Neural progenitor cell (in vitro differentiated cells): ENCODE measurements at regions not wholly inside any gene's neighbourhood (a gene's known extent, or its start where the extent isn't known, plus 50 kb on each side); places are given as distances from the start of the nearest gene placed in this dataset.

Experiments used
- EZH2 ChIP-seq: fragments of 200-600 bp; sonication (generic); IDR thresholded peaks from 2 replicates; pipeline ENCODE4 v1.6.1; 2017; ENCODE audit warnings: antibody characterized with exemption, mild to moderate bottlenecking, moderate library complexity
- TF ChIP-seq, protein P1 (sequence below): fragments of 200-600 bp; sonication (generic); IDR thresholded peaks from 2 replicates; pipeline ENCODE4 v1.5.1; 2017; ENCODE audit warnings: antibody characterized with exemption, mild to moderate bottlenecking

DNA sequence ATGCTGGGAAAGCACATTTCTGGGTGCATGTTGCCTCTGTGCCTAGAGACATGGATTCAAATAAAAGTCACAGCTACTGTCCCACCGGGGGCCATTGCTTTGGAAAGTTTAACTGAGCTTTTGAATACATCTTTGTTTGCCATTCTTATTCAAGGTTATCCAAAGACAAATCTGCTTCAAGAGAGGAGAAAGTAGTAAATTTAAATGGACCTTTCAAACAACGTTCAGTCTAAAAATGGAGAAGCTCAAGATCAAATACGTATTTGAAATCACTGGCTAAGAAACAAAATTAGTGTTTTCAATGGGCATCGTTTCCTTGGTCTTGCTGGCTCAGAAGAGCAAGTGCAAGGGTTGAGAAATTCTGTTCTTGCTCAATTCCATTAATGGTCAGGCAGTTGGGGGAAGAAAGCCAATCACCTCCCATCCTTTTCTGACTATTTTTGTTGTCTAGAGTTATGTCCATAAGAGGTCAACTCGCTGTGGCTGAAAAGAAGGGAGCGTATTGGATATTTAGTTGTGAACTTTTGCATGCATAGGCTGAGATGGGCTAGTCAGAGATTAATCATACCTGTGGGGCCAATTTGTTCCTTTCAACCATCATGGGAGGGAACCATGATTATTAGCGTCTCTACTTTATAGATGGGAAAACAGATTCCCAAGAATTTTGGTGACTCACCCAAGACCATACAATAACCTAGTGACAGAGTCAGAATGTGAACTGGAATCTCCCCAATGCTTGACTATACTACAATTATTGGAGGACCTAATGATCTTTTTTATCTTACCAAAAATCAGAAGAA is 276.2 kb upstream of the TNC start:
- TF ChIP-seq, protein P1, sequence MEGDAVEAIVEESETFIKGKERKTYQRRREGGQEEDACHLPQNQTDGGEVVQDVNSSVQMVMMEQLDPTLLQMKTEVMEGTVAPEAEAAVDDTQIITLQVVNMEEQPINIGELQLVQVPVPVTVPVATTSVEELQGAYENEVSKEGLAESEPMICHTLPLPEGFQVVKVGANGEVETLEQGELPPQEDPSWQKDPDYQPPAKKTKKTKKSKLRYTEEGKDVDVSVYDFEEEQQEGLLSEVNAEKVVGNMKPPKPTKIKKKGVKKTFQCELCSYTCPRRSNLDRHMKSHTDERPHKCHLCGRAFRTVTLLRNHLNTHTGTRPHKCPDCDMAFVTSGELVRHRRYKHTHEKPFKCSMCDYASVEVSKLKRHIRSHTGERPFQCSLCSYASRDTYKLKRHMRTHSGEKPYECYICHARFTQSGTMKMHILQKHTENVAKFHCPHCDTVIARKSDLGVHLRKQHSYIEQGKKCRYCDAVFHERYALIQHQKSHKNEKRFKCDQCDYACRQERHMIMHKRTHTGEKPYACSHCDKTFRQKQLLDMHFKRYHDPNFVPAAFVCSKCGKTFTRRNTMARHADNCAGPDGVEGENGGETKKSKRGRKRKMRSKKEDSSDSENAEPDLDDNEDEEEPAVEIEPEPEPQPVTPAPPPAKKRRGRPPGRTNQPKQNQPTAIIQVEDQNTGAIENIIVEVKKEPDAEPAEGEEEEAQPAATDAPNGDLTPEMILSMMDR, result no peak
- TF ChIP-seq EZH2, result no peak
